HEK293 (cell line): ENCODE measurements at regions not wholly inside any gene's neighbourhood (a gene's known extent, or its start where the extent isn't known, plus 50 kb on each side); places are given as distances from the start of the nearest gene placed in this dataset.

Experiments
- CTCF ChIA-PET: fragments of 350-600 bp; formaldehyde crosslinking; extraction: SDS; loops from one replicate; lab custom pipeline; 2021; ENCODE audit warnings: antibody characterized with exemption; lab: Yijun Ruan, JAX
- POLR2A ChIA-PET: fragments of 300-600 bp; formaldehyde crosslinking; extraction: SDS; loops from one replicate; lab custom pipeline; 2020; ENCODE audit warnings: antibody characterized with exemption, inconsistent platforms; lab: Yijun Ruan, JAX
- H3K27ac ChIP-seq: fragments of 200-500 bp; sonication (Bioruptor generic); 2 replicates; pipeline ENCODE4 v1.5.1; 2014; ENCODE audit warnings: low read depth, low read length, control low read depth, inconsistent platforms; ENCODE audit errors: extremely low read depth
- H3K36me3 ChIP-seq, 2 experiments: fragments of 200-500 bp in 1 of 2; sonication (Bioruptor generic) in 1 of 2; 1 replicate in 1 of 2; 2 replicates in 1 of 2; pipeline ENCODE4 v1.5.1; 2014 to 2017; ENCODE audit warnings: inconsistent platforms in 2 of 2, low read length in 2 of 2; ENCODE audit not compliant: control insufficient read depth in 2 of 2, insufficient read depth in 1 of 2
- H3K4me1 ChIP-seq: fragments of 200-500 bp; sonication (Bioruptor generic); 2 replicates; pipeline ENCODE4 v1.5.1; 2014; ENCODE audit warnings: mild to moderate bottlenecking, low read length, inconsistent platforms; ENCODE audit not compliant: control insufficient read depth, insufficient read depth
- H3K4me3 ChIP-seq: 2 replicates; pipeline ENCODE4 v1.5.1; 2011; ENCODE audit warnings: low read depth, mild to moderate bottlenecking, control low read depth, low read length, moderate library complexity
- H3K9me3 ChIP-seq: fragments of 200-500 bp; sonication (Bioruptor generic); 2 replicates; pipeline ENCODE4 v1.5.1; 2014; ENCODE audit warnings: low read depth, low read length, inconsistent platforms; ENCODE audit not compliant: control insufficient read depth, insufficient read depth
- GLI4 ChIP-seq: fragments of 450-650 bp; formaldehyde crosslinking; IDR thresholded peaks from 2 replicates; pipeline ENCODE4 v1.5.1; 2016; ENCODE audit warnings: missing biosample characterization, missing genetic modification characterization
- KLF8 ChIP-seq: fragments of 450-650 bp; formaldehyde crosslinking; IDR thresholded peaks from 2 replicates; pipeline ENCODE4 v1.5.1; 2016; ENCODE audit warnings: missing biosample characterization, missing genetic modification characterization
- MYNN ChIP-seq: fragments of 450-650 bp; formaldehyde crosslinking; IDR thresholded peaks from 2 replicates; pipeline ENCODE4 v1.5.1; 2016; ENCODE audit warnings: missing biosample characterization, missing genetic modification characterization, borderline replicate concordance
- RBAK ChIP-seq: fragments of 450-650 bp; formaldehyde crosslinking; IDR thresholded peaks from 2 replicates; pipeline ENCODE4 v1.5.1; 2016; ENCODE audit warnings: missing biosample characterization, missing genetic modification characterization
- SCRT2 ChIP-seq: fragments of 450-650 bp; formaldehyde crosslinking; IDR thresholded peaks from 2 replicates; pipeline ENCODE4 v1.5.1; 2016; ENCODE audit warnings: missing biosample characterization, missing genetic modification characterization
- TSHZ1 ChIP-seq: fragments of 450-650 bp; formaldehyde crosslinking; IDR thresholded peaks from 2 replicates; pipeline ENCODE4 v1.5.1; 2016; ENCODE audit warnings: missing biosample characterization, missing genetic modification characterization, borderline replicate concordance
- ZBTB21 ChIP-seq: fragments of 450-650 bp; formaldehyde crosslinking; IDR thresholded peaks from 2 replicates; pipeline ENCODE4 v1.5.1; 2017; ENCODE audit warnings: missing biosample characterization, missing genetic modification characterization
- ZBTB26 ChIP-seq: fragments of 450-650 bp; formaldehyde crosslinking; optimal IDR thresholded peaks from 2 replicates; pipeline ENCODE3; 2016; ENCODE audit warnings: missing biosample characterization, mild to moderate bottlenecking, missing genetic modification characterization
- ZBTB7A ChIP-seq: fragments of 450-650 bp; formaldehyde crosslinking; IDR thresholded peaks from 2 replicates; pipeline ENCODE4 v1.5.1; 2016; ENCODE audit warnings: low read depth, missing biosample characterization, missing genetic modification characterization
- ZNF114 ChIP-seq: fragments of 450-650 bp; formaldehyde crosslinking; IDR thresholded peaks from 2 replicates; pipeline ENCODE4 v1.5.0; 2017; ENCODE audit warnings: missing biosample characterization, missing genetic modification characterization
- ZNF16 ChIP-seq: fragments of 450-650 bp; formaldehyde crosslinking; IDR thresholded peaks from 2 replicates; pipeline ENCODE4 v1.5.1; 2016; ENCODE audit warnings: low read depth, missing biosample characterization, missing genetic modification characterization
- ZNF202 ChIP-seq: fragments of 450-650 bp; formaldehyde crosslinking; IDR thresholded peaks from 2 replicates; pipeline ENCODE4 v1.5.1; 2016; ENCODE audit warnings: missing biosample characterization, missing genetic modification characterization, borderline replicate concordance
- ZNF223 ChIP-seq: fragments of 450-650 bp; formaldehyde crosslinking; IDR thresholded peaks from 2 replicates; pipeline ENCODE4 v1.5.1; 2016; ENCODE audit warnings: missing biosample characterization, missing genetic modification characterization
- ZNF302 ChIP-seq: fragments of 450-650 bp; formaldehyde crosslinking; IDR thresholded peaks from 2 replicates; pipeline ENCODE4 v1.5.1; 2016; ENCODE audit warnings: missing biosample characterization, missing genetic modification characterization, low read depth
- ZNF366 ChIP-seq: fragments of 450-650 bp; formaldehyde crosslinking; conservative IDR thresholded peaks from 2 replicates; pipeline ENCODE4 v1.5.1; 2016; ENCODE audit warnings: missing biosample characterization, missing genetic modification characterization
- ZNF544 ChIP-seq: fragments of 450-650 bp; formaldehyde crosslinking; IDR thresholded peaks from 2 replicates; pipeline ENCODE4 v1.5.0; 2017; ENCODE audit warnings: missing biosample characterization, missing genetic modification characterization
- ZNF580 ChIP-seq: fragments of 450-650 bp; formaldehyde crosslinking; IDR thresholded peaks from 2 replicates; pipeline ENCODE4 v1.5.1; 2016; ENCODE audit warnings: missing biosample characterization, missing genetic modification characterization
- ZNF654 ChIP-seq: fragments of 450-650 bp; formaldehyde crosslinking; IDR thresholded peaks from 2 replicates; pipeline ENCODE4 v1.5.1; 2016; ENCODE audit warnings: low read depth, missing biosample characterization, missing genetic modification characterization
- ZNF660 ChIP-seq: fragments of 450-650 bp; IDR thresholded peaks from 2 replicates; pipeline ENCODE4 v1.5.1; 2018; ENCODE audit warnings: missing biosample characterization, mild to moderate bottlenecking, missing genetic modification characterization
- ZNF677 ChIP-seq: fragments of 450-650 bp; IDR thresholded peaks from 2 replicates; pipeline ENCODE4 v1.5.0; 2018; ENCODE audit warnings: missing biosample characterization, mild to moderate bottlenecking, missing genetic modification characterization, moderate library complexity
- ZNF692 ChIP-seq: fragments of 450-650 bp; formaldehyde crosslinking; IDR thresholded peaks from 2 replicates; pipeline ENCODE4 v1.5.1; 2016; ENCODE audit warnings: missing biosample characterization, missing genetic modification characterization
- ZNF707 ChIP-seq: fragments of 450-650 bp; formaldehyde crosslinking; IDR thresholded peaks from 2 replicates; pipeline ENCODE4 v1.5.1; 2016; ENCODE audit warnings: missing biosample characterization, missing genetic modification characterization
- ZNF777 ChIP-seq: fragments of 450-650 bp; formaldehyde crosslinking; IDR thresholded peaks from 2 replicates; pipeline ENCODE4 v1.5.1; 2017; ENCODE audit warnings: missing biosample characterization, missing genetic modification characterization, borderline replicate concordance
- ZNF785 ChIP-seq: fragments of 450-650 bp; formaldehyde crosslinking; IDR thresholded peaks from 2 replicates; pipeline ENCODE4 v1.5.1; 2016; ENCODE audit warnings: missing biosample characterization, missing genetic modification characterization
- ZNF792 ChIP-seq: fragments of 450-650 bp; formaldehyde crosslinking; IDR thresholded peaks from 2 replicates; pipeline ENCODE4 v1.5.1; 2016; ENCODE audit warnings: missing biosample characterization, missing genetic modification characterization

- H3K4me3 ChIP-seq, result no peak overlapping the region
- no peaks in the 10 kb centered on the region for H3K4me1 ChIP-seq
- POLR2A ChIA-PET, result no interaction called here
- TF ChIP-seq ZNF707 (tag by site-specific recombination) (no peak), MYNN (tag by site-specific recombination) (no peak), ZNF677 (no peak), ZNF223 (tag by site-specific recombination) (no peak), ZNF692 (no peak), ZNF792 (tag by site-specific recombination) (no peak), ZNF785 (tag by site-specific recombination) (no peak), ZNF544 (no peak), TSHZ1 (tag by site-specific recombination) (no peak), SCRT2 (no peak), RBAK (tag by site-specific recombination) (no peak)
- CTCF ChIA-PET, result no interaction called here
- H3K9me3 ChIP-seq, result no peaks in the 10 kb centered on the region
- H3K36me3 ChIP-seq, result no peaks in the 10 kb centered on the region
- H3K27ac ChIP-seq, result no peak overlapping the region
Observed at GRCh38 chr7:13581097-13581496, 408.4 kb downstream of the ETV1 start.

GRCh38 chr7:13593854-13594253 is 395.6 kb downstream of the ETV1 start:
- TF ChIP-seq GLI4 (tag by site-specific recombination) (no peak), ZNF302 (tag by site-specific recombination) (no peak), ZNF16 (tag by site-specific recombination) (no peak), ZBTB26 (tag by site-specific recombination) (no peak), RBAK (tag by site-specific recombination) (no peak), ZNF580 (tag by site-specific recombination) (no peak), ZNF366 (tag by site-specific recombination) (no peak), ZNF654 (no peak), ZBTB21 (tag by site-specific recombination) (no peak), KLF8 (tag by site-specific recombination) (no peak), ZNF202 (tag by site-specific recombination) (no peak), ZNF660 (tag by site-specific recombination) (no peak), ZNF777 (tag by site-specific recombination) (no peak), ZBTB7A (tag by site-specific recombination) (no peak), ZNF114 (tag by site-specific recombination) (no peak)
- TF ChIP-seq, all 188 proteins: peak for 0
- Histone ChIP-seq H3K4me1 (no peaks in the 10 kb centered on the region), H3K36me3 (no peaks in the 10 kb centered on the region), H3K27ac (no peak overlapping the region), H3K9me3 (no peaks in the 10 kb centered on the region; the same call in 1 of the 2 replicates), H3K4me3 (no peak overlapping the region)
- ChIA-PET POLR2A (no interaction called here), CTCF (no interaction called here)
